ENCODE measurements at regions not wholly inside any gene's neighbourhood (a gene's known extent, or its start where the extent isn't known, plus 50 kb on each side); places are given as distances from the start of the nearest gene placed in this dataset.

DNA sequence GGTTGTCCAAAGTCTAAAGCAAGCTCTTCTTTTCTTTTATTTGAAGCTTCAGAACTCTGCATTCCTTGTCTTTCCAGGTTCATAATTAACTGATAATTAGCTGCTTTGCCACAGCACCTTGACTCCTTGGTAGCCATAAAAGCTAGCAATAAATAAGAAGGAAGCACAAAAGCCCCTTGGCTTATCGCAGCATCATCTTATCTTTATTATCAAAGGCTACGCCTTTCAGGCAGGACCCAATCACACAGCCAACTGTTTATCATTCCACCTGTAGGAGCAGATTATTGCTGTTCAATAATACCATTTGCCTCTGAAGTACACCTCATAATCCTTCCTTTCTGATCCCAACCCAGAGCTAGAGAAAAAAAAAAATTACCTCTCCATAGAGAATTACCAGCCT is 489.2 kb downstream of the SATB2 start:
- TF ChIP-seq, protein P1, sequence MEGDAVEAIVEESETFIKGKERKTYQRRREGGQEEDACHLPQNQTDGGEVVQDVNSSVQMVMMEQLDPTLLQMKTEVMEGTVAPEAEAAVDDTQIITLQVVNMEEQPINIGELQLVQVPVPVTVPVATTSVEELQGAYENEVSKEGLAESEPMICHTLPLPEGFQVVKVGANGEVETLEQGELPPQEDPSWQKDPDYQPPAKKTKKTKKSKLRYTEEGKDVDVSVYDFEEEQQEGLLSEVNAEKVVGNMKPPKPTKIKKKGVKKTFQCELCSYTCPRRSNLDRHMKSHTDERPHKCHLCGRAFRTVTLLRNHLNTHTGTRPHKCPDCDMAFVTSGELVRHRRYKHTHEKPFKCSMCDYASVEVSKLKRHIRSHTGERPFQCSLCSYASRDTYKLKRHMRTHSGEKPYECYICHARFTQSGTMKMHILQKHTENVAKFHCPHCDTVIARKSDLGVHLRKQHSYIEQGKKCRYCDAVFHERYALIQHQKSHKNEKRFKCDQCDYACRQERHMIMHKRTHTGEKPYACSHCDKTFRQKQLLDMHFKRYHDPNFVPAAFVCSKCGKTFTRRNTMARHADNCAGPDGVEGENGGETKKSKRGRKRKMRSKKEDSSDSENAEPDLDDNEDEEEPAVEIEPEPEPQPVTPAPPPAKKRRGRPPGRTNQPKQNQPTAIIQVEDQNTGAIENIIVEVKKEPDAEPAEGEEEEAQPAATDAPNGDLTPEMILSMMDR (IDR thresholded peaks at IDR 0.05 in 4 of 5, conservative IDR thresholded peaks at IDR 0.05 in 1 of 5): no peak
- no peak for TF ChIP-seq POLR2A (IDR thresholded peaks at IDR 0.05)

All from gastrocnemius medialis (tissue), 4 donors.